Uterus (tissue), 3 donors: ENCODE measurements at regions not wholly inside any gene's neighbourhood (a gene's known extent, or its start where the extent isn't known, plus 50 kb on each side); places are given as distances from the start of the nearest gene placed in this dataset.

Experiments
- DNase-seq, 2 donors: peaks; one replicate each; pipeline ENCODE4 v3.0.0-alpha.2; 2019 to 2020
- H3K27ac ChIP-seq, 2 donors: fragments of 200-600 bp; sonication (generic); 1 replicate in 1 of 2; 2 replicates in 1 of 2; pipeline ENCODE4 v1.5.1; 2016 to 2018
- H3K27me3 ChIP-seq, 2 donors: fragments of 200-600 bp; sonication (generic); one replicate each; pipeline ENCODE4 v1.5.1; 2018 to 2019; ENCODE audit warnings: control low read depth in 1 of 2
- H3K36me3 ChIP-seq, 2 donors: fragments of 200-600 bp; sonication (generic); one replicate each; pipeline ENCODE4 v1.5.1; 2019; ENCODE audit warnings: control low read depth in 1 of 2
- H3K4me1 ChIP-seq, 2 donors: fragments of 200-600 bp; sonication (generic); one replicate each; pipeline ENCODE4 v1.5.1; 2018 to 2019; ENCODE audit warnings: control low read depth in 1 of 2
- H3K4me3 ChIP-seq, 2 donors: fragments of 200-600 bp; sonication (generic); 1 replicate in 1 of 2; 2 replicates in 1 of 2; pipeline ENCODE4 v1.5.1; 2018 to 2019; ENCODE audit warnings: mild to moderate bottlenecking in 1 of 2
- H3K9me3 ChIP-seq, 2 donors: fragments of 200-600 bp; sonication (generic); one replicate each; pipeline ENCODE4 v1.5.1; 2019; ENCODE audit warnings: control low read depth in 1 of 2
- CTCF ChIP-seq, 4 experiments: fragments of 200-600 bp in 2 of 4; fragments of 450-650 bp in 2 of 4; sonication (generic) in 2 of 4; IDR thresholded peaks; one replicate each; pipeline ENCODE4 v1.5.1; 2016 to 2019; ENCODE audit warnings: antibody characterized with exemption in 4 of 4, mild to moderate bottlenecking in 2 of 4, moderate library complexity in 1 of 4
- POLR2A ChIP-seq, 2 donors: fragments of 450-650 bp; IDR thresholded peaks; one replicate each; pipeline ENCODE4 v1.6.1; 2016; ENCODE audit warnings: antibody characterized with exemption in 2 of 2, mild to moderate bottlenecking in 1 of 2, moderate library complexity in 1 of 2
- intact Hi-C: fragments of 100-400 bp; cut with DNase I; formaldehyde crosslinking; loops from one replicate; pipeline ENCODE4 v1.15.1; 2023; ENCODE audit warnings: low total_unique reads
- donor health status: DM: yes; HTN: yes; CAD: no.

- no peaks in the 10 kb centered on the region for H3K9me3 ChIP-seq
- DNase-seq: no peak
- H3K27me3 ChIP-seq: no peaks in the 10 kb centered on the region
- no peaks in the 10 kb centered on the region for H3K36me3 ChIP-seq
- intact Hi-C loops: no loop called here
- H3K4me3 ChIP-seq: no peak overlapping the region
- no peaks in the 10 kb centered on the region for H3K4me1 ChIP-seq
- H3K27ac ChIP-seq: peak overlapping the region in 1 of 2 donors; percentile 24
- TF ChIP-seq CTCF (IDR thresholded peaks at IDR 0.05) (no peak), POLR2A (IDR thresholded peaks at IDR 0.05) (no peak)
Observed at GRCh38 chr5:174828804-174829510, 104.6 kb downstream of the MSX2 start.

GRCh38 chr5:174827558-174827957 is 103.2 kb downstream of the MSX2 start:
- TF ChIP-seq CTCF (IDR thresholded peaks at IDR 0.05): no peak
- no peak for TF ChIP-seq POLR2A (IDR thresholded peaks at IDR 0.05)
- Histone ChIP-seq H3K9me3 (no peaks in the 10 kb centered on the region), H3K4me1 (no peaks in the 10 kb centered on the region), H3K36me3 (no peaks in the 10 kb centered on the region), H3K27ac (no peak overlapping the region), H3K4me3 (no peak overlapping the region), H3K27me3 (no peaks in the 10 kb centered on the region)
- intact Hi-C loops: no loop called here
- no peak for DNase-seq

GRCh38 chr5:174825587-174825986 is 101.2 kb downstream of the MSX2 start:
- TF ChIP-seq CTCF (IDR thresholded peaks at IDR 0.05): no peak
- TF ChIP-seq POLR2A (IDR thresholded peaks at IDR 0.05): no peak
- no peak overlapping the region for H3K27ac ChIP-seq
- DNase-seq: no peak
- intact Hi-C loops: no loop called here
- no peaks in the 10 kb centered on the region for H3K9me3 ChIP-seq
- H3K4me3 ChIP-seq: no peak overlapping the region
- no peaks in the 10 kb centered on the region for H3K36me3 ChIP-seq
- H3K4me1 ChIP-seq: no peaks in the 10 kb centered on the region
- no peaks in the 10 kb centered on the region for H3K27me3 ChIP-seq

GRCh38 chr5:174818430-174818829 is 94.0 kb downstream of the MSX2 start:
- Histone ChIP-seq H3K9me3 (no peaks in the 10 kb centered on the region), H3K4me1 (no peaks in the 10 kb centered on the region), H3K27ac (no peak overlapping the region), H3K27me3 (no peaks in the 10 kb centered on the region), H3K36me3 (no peaks in the 10 kb centered on the region), H3K4me3 (no peak overlapping the region)
- intact Hi-C loops: no loop called here
- DNase-seq: no peak
- TF ChIP-seq POLR2A (IDR thresholded peaks at IDR 0.05): no peak
- no peak for TF ChIP-seq CTCF (IDR thresholded peaks at IDR 0.05)

GRCh38 chr5:174817610-174818009 is 93.2 kb downstream of the MSX2 start:
- no peaks in the 10 kb centered on the region for H3K4me1 ChIP-seq
- H3K36me3 ChIP-seq: no peaks in the 10 kb centered on the region
- no peaks in the 10 kb centered on the region for H3K9me3 ChIP-seq
- no peaks in the 10 kb centered on the region for H3K27me3 ChIP-seq
- no peak for TF ChIP-seq CTCF (IDR thresholded peaks at IDR 0.05)
- TF ChIP-seq POLR2A (IDR thresholded peaks at IDR 0.05): no peak
- intact Hi-C loops: no loop called here
- no peak overlapping the region for H3K4me3 ChIP-seq
- DNase-seq: no peak
- no peak overlapping the region for H3K27ac ChIP-seq
